ENCODE measurements at regions not wholly inside any gene's neighbourhood (a gene's known extent, or its start where the extent isn't known, plus 50 kb on each side); places are given as distances from the start of the nearest gene placed in this dataset.
"Not testable (repeated sequence)": the region's sequence is repeated elsewhere in the genome, so short reads cannot be mapped to it uniquely, and the experiment has no call there.

DNA sequence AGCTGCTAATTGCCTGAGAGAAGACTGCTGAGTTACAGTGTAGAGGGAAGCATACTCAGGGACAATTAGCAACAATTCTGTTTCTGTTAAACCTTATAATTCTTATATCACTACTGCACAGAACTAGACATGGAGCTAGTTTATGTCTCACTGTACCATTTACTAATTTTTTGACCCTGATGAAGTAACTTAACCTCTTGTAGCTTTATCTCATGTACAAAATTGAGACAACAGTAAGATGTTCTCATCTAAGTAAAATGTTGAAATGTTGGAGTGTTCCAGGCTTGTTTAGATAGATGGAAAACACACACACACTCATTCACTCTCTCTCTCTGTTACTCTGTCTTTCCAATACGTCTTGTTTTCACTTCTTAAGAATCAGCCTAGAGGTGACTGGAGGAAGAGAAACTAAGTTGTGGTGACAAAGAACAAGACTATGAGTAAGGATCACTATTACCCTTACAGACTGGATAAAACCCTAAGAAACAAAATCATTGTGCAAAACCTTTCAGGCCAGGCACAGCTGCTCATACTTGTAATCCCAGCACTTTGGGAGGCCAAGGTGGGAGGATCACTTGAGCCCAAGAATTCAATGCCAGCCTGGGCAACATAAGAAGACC lies 107.8 kb downstream of the FAM72C start:
- H3K27ac Mint-ChIP-seq; H3K9me3 Mint-ChIP-seq; CTCF ChIA-PET; intact Hi-C loops (cut with micrococcal nuclease); H3K36me3 Mint-ChIP-seq (ENCODE audit: low read depth); H3K27me3 Mint-ChIP-seq (ENCODE audit: low read depth); H3K4me1 Mint-ChIP-seq (ENCODE audit: low read depth); H3K4me3 Mint-ChIP-seq: not testable (repeated sequence)
- DNase-seq, result peak; percentile 7

DNA sequence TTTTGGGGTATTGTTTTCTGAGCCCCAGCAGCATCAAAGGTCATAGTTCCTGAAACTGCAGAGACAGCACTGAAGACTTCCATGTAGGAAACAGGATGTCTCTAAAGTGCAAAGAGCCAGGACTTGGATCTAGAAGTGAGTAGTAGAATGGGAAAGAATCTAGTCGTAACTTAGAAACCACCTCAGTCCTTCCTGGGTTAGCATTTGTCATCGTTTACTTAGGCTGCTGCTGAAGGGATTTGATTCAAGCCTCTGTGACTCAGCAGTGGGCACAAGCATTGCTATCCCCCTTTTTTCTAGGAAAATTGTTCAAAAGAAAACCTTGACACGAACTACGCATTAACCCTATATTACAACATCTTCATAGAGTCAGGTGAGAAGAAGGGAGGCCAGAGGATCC lies 109.1 kb downstream of the FAM72C start:
- H3K9me3 Mint-ChIP-seq; H3K27ac Mint-ChIP-seq; CTCF ChIA-PET; DNase-seq; H3K4me3 Mint-ChIP-seq; H3K36me3 Mint-ChIP-seq (ENCODE audit: low read depth); H3K4me1 Mint-ChIP-seq (ENCODE audit: low read depth); H3K27me3 Mint-ChIP-seq (ENCODE audit: low read depth); intact Hi-C loops (cut with micrococcal nuclease): not testable (repeated sequence)

DNA sequence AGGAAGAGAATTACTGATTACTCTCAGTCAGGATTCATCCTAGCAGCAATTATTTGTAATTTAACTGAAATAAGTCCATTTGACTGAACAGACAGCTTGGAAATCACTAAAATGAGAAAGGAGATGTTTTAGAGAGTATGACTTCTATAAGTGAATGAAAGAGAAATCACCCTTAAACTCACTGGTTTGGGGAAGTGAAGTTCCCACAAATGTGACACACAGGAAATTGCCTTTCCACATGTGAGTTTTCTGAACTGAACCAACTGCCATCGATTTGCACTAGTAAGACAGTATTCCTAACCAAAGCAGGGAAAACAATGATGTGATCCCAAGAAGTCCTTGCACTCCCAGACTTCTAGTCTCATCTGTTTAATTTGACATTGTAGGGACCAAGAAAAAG lies 110.5 kb downstream of the FAM72C start:
- intact Hi-C loops (cut with micrococcal nuclease); H3K27me3 Mint-ChIP-seq (ENCODE audit: low read depth); H3K9me3 Mint-ChIP-seq; DNase-seq; H3K4me3 Mint-ChIP-seq; H3K36me3 Mint-ChIP-seq (ENCODE audit: low read depth); H3K27ac Mint-ChIP-seq; CTCF ChIA-PET; H3K4me1 Mint-ChIP-seq (ENCODE audit: low read depth): not testable (repeated sequence)

DNA sequence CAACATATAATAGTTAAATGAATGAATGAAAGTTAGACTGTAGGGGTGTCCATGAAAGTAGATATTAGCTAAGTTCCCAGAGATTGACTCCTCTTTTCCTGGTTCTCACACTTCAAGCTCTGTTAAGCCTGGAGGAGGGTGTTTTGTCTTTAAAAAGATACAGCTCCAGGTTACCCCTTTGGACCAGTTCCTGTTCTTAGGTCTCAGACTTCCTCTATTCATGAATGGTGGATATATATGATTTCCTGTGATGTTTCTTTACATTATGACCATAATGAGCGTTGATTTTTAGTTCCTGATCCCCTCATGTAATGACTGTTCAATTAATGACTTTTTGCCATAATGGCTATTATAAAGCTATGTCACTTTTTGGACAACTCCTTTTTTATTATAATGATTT lies 115.9 kb downstream of the FAM72C start:
- intact Hi-C loops (cut with micrococcal nuclease); CTCF ChIA-PET; H3K4me1 Mint-ChIP-seq (ENCODE audit: low read depth); H3K36me3 Mint-ChIP-seq (ENCODE audit: low read depth); H3K4me3 Mint-ChIP-seq; H3K9me3 Mint-ChIP-seq; H3K27me3 Mint-ChIP-seq (ENCODE audit: low read depth); H3K27ac Mint-ChIP-seq; DNase-seq: not testable (repeated sequence)

DNA sequence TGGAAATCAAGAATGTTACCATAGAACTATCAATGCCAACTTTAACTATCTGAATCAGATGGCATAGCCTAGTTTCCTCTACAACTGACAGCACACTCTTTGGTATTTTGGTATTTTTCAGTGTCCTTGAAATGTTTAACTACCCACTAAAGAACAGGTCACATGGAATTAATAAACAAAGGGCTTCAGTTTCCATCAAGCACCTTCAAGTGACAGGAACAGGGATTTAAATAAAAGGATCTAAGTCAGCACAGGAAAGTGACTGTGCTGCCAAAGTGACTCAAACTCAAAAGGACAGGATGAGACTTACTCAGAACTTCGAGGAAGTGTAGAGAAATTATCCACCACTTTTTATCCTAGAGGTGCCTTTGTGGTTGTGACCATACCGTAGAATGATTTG lies 117.7 kb downstream of the FAM72C start:
- H3K4me3 Mint-ChIP-seq; H3K36me3 Mint-ChIP-seq (ENCODE audit: low read depth); H3K27me3 Mint-ChIP-seq (ENCODE audit: low read depth); DNase-seq; intact Hi-C loops (cut with micrococcal nuclease); H3K9me3 Mint-ChIP-seq; CTCF ChIA-PET; H3K27ac Mint-ChIP-seq; H3K4me1 Mint-ChIP-seq (ENCODE audit: low read depth): not testable (repeated sequence)

DNA sequence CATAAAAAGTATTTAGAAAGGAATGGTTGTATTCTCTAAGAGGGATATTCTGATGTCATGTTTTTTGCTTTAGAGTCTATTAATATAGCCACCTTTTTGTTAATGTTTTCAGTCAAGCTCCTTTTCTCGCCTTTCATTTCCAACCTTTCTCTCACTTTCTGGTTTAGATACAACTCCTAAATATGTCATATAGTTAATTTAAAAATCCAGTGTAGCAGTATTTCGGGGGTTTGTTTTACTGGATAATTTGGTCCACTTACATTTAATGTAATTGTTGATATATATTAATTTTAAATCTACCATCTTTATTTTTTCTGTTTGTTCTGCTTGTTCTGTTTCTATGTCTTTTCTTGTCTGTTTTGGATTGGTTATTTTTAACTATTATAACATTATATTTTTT lies 121.1 kb downstream of the FAM72C start:
- H3K9me3 Mint-ChIP-seq; H3K4me1 Mint-ChIP-seq (ENCODE audit: low read depth); H3K27me3 Mint-ChIP-seq (ENCODE audit: low read depth); intact Hi-C loops (cut with micrococcal nuclease); H3K4me3 Mint-ChIP-seq; DNase-seq; CTCF ChIA-PET; H3K27ac Mint-ChIP-seq; H3K36me3 Mint-ChIP-seq (ENCODE audit: low read depth): not testable (repeated sequence)

DNA sequence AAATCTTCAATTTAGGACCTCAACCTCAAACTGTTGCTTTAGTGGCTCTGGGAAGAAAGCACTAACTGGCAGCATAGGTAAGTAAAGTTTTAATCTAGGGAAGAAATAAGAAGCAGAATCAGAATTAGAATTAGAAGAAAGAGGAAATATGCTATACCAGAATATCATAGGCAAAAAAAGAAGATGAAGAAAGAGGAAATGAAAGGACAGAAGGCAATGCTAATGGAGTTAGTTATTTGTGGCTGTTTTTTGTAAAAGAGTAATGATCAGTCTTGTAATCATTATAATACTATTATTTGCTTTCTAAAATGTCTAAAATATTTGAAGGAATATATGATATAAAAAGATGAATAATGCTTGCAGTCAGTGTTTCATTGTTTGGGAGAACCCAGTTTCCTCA lies 122.9 kb downstream of the FAM72C start:
- intact Hi-C loops (cut with micrococcal nuclease); H3K27ac Mint-ChIP-seq; H3K4me3 Mint-ChIP-seq; H3K36me3 Mint-ChIP-seq (ENCODE audit: low read depth); H3K9me3 Mint-ChIP-seq; H3K27me3 Mint-ChIP-seq (ENCODE audit: low read depth); H3K4me1 Mint-ChIP-seq (ENCODE audit: low read depth); CTCF ChIA-PET; DNase-seq: not testable (repeated sequence)

DNA sequence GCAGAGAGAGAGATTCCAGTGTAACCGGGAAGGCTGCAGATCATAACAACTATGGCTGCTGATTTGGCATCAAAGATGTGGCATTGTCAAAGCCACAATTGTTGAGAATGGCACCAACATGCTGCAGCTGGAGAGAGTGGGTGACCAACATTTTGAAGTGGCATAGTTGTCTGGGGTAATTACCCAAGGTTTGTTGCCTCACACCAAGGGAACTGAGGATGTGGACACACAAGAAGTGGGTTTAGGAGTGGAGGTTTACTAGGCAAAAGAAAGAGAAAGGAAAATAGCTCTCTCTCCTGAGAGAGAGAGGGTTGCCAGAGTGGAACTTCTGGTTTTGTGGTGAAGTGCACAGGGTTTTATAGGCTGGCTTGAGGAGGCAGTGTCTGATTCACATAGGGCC lies 126.6 kb downstream of the FAM72C start:
- intact Hi-C loops (cut with micrococcal nuclease); CTCF ChIA-PET; H3K9me3 Mint-ChIP-seq; H3K27ac Mint-ChIP-seq; DNase-seq; H3K27me3 Mint-ChIP-seq (ENCODE audit: low read depth); H3K4me3 Mint-ChIP-seq; H3K36me3 Mint-ChIP-seq (ENCODE audit: low read depth); H3K4me1 Mint-ChIP-seq (ENCODE audit: low read depth): not testable (repeated sequence)

DNA sequence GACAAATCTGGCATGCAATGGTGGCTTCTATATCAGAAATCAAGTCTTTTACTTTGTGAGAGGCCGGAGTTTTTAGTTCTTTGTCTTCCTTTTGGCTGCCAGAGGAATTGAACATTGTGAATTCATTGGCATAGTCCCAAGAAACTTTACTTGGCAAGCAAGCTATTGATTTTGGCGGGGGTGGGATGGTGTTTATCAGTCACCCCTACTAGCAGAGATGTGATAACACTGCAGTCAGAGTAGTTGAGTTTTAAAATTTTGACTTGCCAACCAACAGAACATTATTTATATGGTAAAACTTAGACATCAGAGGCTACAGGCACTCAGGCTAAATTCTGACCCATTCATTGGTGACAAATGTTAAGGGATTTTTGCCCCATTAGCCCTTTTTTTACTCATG lies 129.7 kb downstream of the FAM72C start:
- CTCF ChIA-PET; H3K4me3 Mint-ChIP-seq; DNase-seq; intact Hi-C loops (cut with micrococcal nuclease); H3K36me3 Mint-ChIP-seq (ENCODE audit: low read depth); H3K4me1 Mint-ChIP-seq (ENCODE audit: low read depth); H3K27ac Mint-ChIP-seq; H3K9me3 Mint-ChIP-seq: not testable (repeated sequence)
- H3K27me3 Mint-ChIP-seq (ENCODE audit: low read depth), result peaks cover 14% of the 10 kb centered on the region

DNA sequence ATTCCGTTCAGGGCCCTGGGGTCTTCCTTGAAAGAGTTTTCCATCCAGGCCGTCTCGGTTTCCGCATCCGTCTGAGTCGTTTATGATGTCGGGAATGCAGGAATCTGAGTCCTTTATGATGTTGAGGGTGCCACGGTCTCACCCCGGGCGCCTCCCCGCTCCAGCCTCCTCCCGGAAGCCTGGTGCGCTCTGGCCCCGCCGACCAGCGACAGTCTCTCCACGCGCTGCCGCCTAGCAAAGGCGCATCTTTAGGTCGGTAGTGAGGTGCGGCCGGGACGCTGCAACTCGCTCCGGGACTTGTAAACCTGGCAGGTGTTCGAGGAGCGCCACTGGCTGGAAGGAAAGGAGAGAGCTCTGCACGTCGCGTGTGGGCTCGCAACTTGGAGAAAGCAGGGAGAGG lies 132.6 kb downstream of the FAM72C start:
- H3K9me3 Mint-ChIP-seq; H3K4me1 Mint-ChIP-seq (ENCODE audit: low read depth); intact Hi-C loops (cut with micrococcal nuclease); DNase-seq; H3K36me3 Mint-ChIP-seq (ENCODE audit: low read depth); H3K27ac Mint-ChIP-seq; H3K4me3 Mint-ChIP-seq; CTCF ChIA-PET: not testable (repeated sequence)
- peaks cover 17% of the 10 kb centered on the region for H3K27me3 Mint-ChIP-seq (ENCODE audit: low read depth)

DNA sequence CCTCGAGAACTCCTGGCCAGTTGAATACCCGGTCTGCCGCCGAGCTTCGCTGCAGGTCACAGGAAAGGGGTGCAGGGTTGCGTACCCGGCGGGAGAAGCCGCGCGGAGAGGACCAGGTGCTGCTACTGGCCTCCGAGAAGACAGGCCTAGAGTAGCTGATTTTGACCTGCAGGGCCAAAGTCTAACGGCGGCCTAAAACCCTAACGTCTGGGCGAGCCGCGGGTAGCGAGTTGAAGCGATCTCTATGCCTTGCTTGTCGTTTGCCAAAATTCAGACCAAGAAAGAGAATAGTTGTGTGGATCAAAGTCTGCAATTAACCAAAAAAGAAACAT lies 133.2 kb downstream of the FAM72C start:
- H3K4me3 Mint-ChIP-seq; intact Hi-C loops (cut with micrococcal nuclease); CTCF ChIA-PET; DNase-seq; H3K36me3 Mint-ChIP-seq (ENCODE audit: low read depth); H3K27ac Mint-ChIP-seq; H3K9me3 Mint-ChIP-seq; H3K4me1 Mint-ChIP-seq (ENCODE audit: low read depth): not testable (repeated sequence)
- peaks cover 17% of the 10 kb centered on the region for H3K27me3 Mint-ChIP-seq (ENCODE audit: low read depth)

DNA sequence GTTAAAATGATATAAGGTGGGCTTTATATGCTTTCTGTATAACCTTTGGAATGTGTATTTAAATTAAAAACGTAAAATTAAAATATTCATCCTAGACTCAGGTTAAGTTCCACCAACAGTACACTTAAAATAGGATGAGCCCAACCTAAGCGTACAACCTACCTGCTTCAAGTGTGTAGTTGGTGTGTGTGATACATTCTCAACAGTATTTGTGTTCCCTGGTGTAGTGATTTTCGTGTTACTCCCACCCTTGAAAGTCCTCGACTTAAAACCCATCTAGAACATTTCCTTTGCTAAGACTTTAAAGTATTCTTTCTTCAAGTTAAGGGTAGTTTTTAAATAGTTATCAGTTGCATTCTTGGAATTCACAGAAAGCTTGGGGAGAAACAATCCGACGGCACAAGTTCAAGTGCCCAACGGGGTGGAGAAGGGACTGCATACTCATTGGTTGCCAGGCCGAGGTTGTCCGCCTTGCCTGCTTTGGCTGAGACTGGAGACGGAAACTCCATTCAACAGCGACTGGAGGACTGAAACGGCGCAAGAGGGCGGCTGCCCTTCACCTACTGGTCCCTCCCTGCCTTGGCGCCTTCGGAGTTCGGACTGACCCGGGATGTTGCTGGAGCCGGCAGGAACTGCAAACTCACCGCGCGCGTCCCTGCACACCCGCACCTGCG lies 133.7 kb downstream of the FAM72C start:
- H3K4me3 Mint-ChIP-seq; CTCF ChIA-PET; H3K9me3 Mint-ChIP-seq; H3K4me1 Mint-ChIP-seq (ENCODE audit: low read depth); H3K36me3 Mint-ChIP-seq (ENCODE audit: low read depth); DNase-seq; intact Hi-C loops (cut with micrococcal nuclease); H3K27ac Mint-ChIP-seq: not testable (repeated sequence)
- peaks cover 17% of the 10 kb centered on the region for H3K27me3 Mint-ChIP-seq (ENCODE audit: low read depth)

DNA sequence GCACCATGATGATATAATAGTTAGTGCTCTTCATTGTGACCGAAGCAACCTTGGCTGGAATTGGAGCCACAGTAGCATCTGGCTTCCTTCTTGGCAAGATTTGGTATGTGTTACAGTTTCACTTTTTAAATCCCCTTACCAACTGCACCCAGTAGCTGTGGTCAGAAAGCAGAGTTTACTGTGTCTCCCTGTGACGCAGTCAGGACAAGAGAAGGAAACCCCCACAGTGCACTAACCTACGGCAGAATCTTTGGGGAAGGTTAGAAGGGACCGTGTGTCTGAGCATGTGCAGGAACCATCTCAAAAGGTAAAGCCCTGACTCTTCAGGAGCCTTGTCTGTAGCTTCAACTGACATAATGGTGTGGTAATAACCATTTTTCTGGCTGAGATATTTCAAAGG lies 138.4 kb downstream of the FAM72C start:
- H3K27ac Mint-ChIP-seq; H3K9me3 Mint-ChIP-seq; H3K4me3 Mint-ChIP-seq; intact Hi-C loops (cut with micrococcal nuclease); H3K4me1 Mint-ChIP-seq (ENCODE audit: low read depth); CTCF ChIA-PET; H3K36me3 Mint-ChIP-seq (ENCODE audit: low read depth); DNase-seq: not testable (repeated sequence)
- peaks cover 16% of the 10 kb centered on the region for H3K27me3 Mint-ChIP-seq (ENCODE audit: low read depth)

DNA sequence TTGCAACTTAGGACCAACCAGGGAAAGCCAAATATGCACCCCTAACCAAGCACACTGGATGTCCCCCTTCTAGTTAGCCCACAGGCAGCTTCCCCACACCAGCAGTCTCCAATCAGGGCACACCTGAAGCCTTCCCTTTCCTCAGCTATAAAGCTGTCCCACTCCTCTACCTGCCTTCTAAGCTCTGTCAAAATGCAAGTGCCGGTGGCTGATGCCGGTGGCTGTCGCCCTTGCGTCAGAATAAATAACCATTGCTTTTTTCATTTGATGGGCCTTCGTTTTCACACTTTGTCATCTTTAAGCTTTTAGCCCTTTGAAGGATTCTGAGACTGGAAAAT lies 139.4 kb downstream of the FAM72C start:
- H3K9me3 Mint-ChIP-seq; H3K4me3 Mint-ChIP-seq; H3K27ac Mint-ChIP-seq; H3K36me3 Mint-ChIP-seq (ENCODE audit: low read depth); DNase-seq; H3K4me1 Mint-ChIP-seq (ENCODE audit: low read depth); intact Hi-C loops (cut with micrococcal nuclease); CTCF ChIA-PET; H3K27me3 Mint-ChIP-seq (ENCODE audit: low read depth): not testable (repeated sequence)

All from activated naive CD4-positive, alpha-beta T cell treated with anti-CD3 and anti-CD28 coated beads for 36 hours (primary cell).